SH-SY5Y (cell line): ENCODE measurements at regions not wholly inside any gene's neighbourhood (a gene's known extent, or its start where the extent isn't known, plus 50 kb on each side); places are given as distances from the start of the nearest gene placed in this dataset.

Source experiments
- GATA2 ChIP-seq: IDR thresholded peaks from 2 replicates; pipeline ENCODE4 v1.6.1; 2011; ENCODE audit warnings: mild to moderate bottlenecking, low read depth, low read length
- GATA3 ChIP-seq: IDR thresholded peaks from 2 replicates; pipeline ENCODE4 v1.6.1; 2011; ENCODE audit warnings: low read depth, mild to moderate bottlenecking, low read length, moderate library complexity

- TF ChIP-seq GATA2 = no peak
- TF ChIP-seq GATA3 = no peak
Measured at GRCh38 chr5:143977891-143978461, 166.0 kb downstream of the HMHB1 start.
